ENCODE measurements at regions not wholly inside any gene's neighbourhood (a gene's known extent, or its start where the extent isn't known, plus 50 kb on each side); places are given as distances from the start of the nearest gene placed in this dataset.

GRCh38 chrX:102067966-102068723 lies 57.3 kb upstream of the TCEAL2 start:
- intact Hi-C loops (cut with DNase I): no loop called here
- no peak for DNase-seq (ENCODE audit: low spot score)

- no peak for DNase-seq (ENCODE audit: low spot score)
- intact Hi-C loops (cut with DNase I): no loop called here
Observed at GRCh38 chrX:102063445-102064074, 61.9 kb upstream of the TCEAL2 start.

- intact Hi-C loops (cut with DNase I): no loop called here
- DNase-seq (ENCODE audit: low spot score): peak; percentile 53
Observed at GRCh38 chrX:102044496-102044895, 81.0 kb upstream of the TCEAL2 start.

- intact Hi-C loops (cut with DNase I): no loop called here
- DNase-seq (ENCODE audit: low spot score): peak; percentile 54
Observed at GRCh38 chrX:102043380-102043779, 82.1 kb upstream of the TCEAL2 start.

GRCh38 chrX:102042372-102043325 lies 82.8 kb upstream of the TCEAL2 start:
- intact Hi-C loops (cut with DNase I): no loop called here
- DNase-seq (ENCODE audit: low spot score): peak; percentile 62

GRCh38 chrX:102029026-102029425 lies 96.5 kb upstream of the TCEAL2 start:
- intact Hi-C loops (cut with DNase I): no loop called here
- no peak for DNase-seq (ENCODE audit: low spot score)

- intact Hi-C loops (cut with DNase I): no loop called here
- DNase-seq (ENCODE audit: low spot score): no peak
Observed at GRCh38 chrX:102018208-102018607, 86.4 kb upstream of the ZMAT1 start.

- DNase-seq (ENCODE audit: low spot score): no peak
- intact Hi-C loops (cut with DNase I): no loop called here
Observed at GRCh38 chrX:102008901-102009300, 77.1 kb upstream of the ZMAT1 start.

- no peak for DNase-seq (ENCODE audit: low spot score)
- intact Hi-C loops (cut with DNase I): no loop called here
Observed at GRCh38 chrX:101999644-102000539, 68.1 kb upstream of the ZMAT1 start.

- no peak for DNase-seq (ENCODE audit: low spot score)
- intact Hi-C loops (cut with DNase I): no loop called here
Observed at GRCh38 chrX:101993335-101993734, 61.5 kb upstream of the ZMAT1 start.

- intact Hi-C loops (cut with DNase I): no loop called here
- DNase-seq (ENCODE audit: low spot score): no peak
Observed at GRCh38 chrX:101986586-101986985, 54.8 kb upstream of the ZMAT1 start.

Measured in cardiac septum (tissue), 1 donor.